HG03139 (cell line): ENCODE measurements at regions not wholly inside any gene's neighbourhood (a gene's known extent, or its start where the extent isn't known, plus 50 kb on each side); places are given as distances from the start of the nearest gene placed in this dataset.

Source experiments
- ATAC-seq: cut with Tn5 transposase; IDR thresholded peaks from one replicate; pipeline ENCODE4 v1.9.1; 2021; ENCODE audit not compliant: unreplicated experiment

DNA sequence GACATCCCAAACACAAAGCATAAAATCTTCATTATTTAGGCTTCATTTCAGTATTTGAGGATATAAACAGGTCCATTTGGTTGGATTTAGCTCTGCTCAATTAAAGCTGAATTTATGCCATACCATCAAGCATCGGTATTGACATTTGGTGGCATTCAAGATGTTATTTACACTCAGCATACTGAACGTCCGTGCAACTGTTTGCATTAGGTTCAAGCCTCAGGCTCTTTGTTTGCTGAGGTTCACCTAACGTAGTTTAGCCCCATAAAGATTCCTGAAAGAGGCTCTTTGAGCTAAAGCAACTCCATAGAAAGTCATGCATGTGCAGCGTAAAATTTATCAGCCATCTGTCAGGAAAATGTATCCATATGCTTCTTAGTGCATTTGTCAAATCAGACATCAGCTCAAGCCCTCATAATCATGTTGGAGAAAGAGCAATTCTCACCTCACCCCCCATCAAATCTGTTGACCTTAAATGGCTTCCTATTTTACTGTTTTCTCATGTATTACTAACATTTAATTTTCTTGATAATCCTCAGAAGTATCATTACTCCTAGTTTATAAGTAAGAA lies 366.9 kb downstream of the EPHA4 start:
- ATAC-seq: no peak

DNA sequence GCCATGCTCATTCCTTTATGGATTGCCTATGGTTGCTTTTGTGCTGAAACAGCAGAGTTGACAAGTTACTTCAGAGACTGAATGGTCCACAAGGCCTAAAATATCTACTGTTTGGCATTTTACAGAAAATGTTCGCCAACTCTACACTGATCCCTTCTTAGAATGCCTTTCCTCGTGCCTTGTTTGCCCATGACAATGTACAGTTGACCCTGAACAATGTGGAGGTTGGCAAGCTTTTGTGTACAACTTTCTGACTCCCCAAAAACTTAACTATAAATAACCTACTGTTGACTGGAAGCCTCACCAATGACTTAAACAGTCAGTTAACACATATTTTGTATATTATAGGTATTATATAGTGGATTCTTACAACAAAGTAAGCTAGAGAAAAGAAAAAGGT lies 361.4 kb downstream of the EPHA4 start:
- no peak for ATAC-seq

DNA sequence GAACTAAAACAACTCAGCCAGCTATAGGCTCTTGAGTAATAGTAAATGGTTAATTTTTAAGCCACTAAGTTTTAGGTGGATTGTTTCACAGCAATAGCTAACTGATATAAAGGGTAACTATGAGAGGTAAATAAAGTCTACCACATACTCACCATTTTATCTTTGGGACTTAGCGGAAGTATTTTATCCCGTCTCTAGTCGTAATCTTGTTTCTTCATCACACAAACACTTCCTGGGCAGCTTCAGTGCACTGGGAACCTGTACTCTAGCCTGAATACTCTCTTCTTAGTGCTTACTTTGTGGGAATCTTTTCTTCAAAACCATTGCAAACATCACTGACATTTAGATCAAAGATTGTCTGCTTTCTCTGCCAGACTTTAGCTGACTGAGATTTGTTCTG lies 360.5 kb downstream of the EPHA4 start:
- no peak for ATAC-seq

DNA sequence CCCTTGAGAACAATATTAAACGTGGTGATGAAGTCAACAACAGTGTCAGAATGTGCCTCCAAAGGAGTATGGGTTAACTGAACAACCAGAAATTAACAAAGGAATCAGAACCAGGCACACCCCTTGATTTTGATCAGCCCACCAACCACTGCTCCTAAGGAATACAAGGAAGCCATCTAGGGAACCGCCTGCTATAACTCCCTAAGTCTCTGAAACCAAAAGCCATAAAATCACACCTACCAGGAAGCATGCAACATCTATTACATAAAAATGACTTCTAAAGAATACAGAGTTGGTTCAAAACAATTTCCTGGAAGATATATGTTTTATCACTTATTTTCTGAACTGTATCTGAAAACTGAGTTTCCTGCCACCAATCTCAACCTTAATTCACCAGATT lies 360.0 kb downstream of the EPHA4 start:
- ATAC-seq: no peak

DNA sequence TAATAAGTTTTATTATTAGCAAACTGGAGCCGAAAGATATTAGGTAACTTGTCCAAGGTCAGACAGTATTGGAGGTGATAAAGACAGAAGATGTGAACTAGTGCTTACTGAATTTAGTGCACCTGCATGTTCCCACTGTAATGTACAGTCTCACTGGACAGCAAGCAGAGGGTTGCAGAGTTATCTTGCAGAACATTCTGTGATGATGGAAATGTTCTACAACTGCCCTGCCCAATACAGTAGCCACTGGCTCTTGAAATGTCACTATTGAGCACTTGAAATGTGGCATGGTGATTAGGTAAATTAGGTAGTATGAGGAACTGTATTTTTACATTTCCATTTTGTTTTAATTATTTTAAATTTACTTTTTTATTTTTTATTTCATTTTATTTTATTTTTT lies 356.6 kb downstream of the EPHA4 start:
- ATAC-seq: no peak

DNA sequence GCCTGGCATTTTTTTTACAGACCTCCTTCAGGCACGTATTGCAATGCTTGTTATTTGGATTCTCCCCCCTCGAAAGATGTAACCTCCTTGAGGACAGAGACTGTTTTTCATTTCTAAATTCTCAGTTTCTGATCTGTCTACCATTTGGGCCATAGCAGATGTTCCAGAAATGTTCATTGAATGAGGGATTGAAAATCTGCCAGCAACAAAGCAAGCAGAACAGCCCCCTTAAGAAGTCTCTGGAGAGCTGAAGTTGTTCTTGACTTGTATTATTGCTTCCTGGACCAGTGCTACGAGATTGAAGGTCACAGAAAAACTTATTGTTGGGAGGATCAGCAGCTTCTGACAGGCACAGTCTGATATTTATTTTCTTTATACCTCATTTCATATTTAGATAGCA lies 355.5 kb downstream of the EPHA4 start:
- no peak for ATAC-seq

DNA sequence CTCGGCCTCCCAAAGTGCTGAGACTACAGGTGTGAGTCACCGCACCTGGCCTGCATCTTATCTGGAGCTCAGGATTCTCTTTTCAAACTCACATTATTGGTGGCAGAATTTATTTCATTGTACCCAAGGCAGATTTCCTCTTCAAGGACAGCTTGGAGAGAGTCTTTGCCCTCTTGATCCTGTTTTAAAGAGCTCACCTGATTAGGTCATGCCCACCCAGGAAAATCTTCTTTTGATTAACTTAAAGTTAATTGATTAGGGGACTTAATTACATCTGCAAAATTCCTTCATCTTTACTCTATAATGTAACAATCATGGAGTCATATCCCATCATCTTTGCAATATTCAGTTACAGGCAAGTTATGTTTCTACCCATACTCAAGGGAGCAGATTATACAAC lies 346.4 kb downstream of the EPHA4 start:
- ATAC-seq: no peak

DNA sequence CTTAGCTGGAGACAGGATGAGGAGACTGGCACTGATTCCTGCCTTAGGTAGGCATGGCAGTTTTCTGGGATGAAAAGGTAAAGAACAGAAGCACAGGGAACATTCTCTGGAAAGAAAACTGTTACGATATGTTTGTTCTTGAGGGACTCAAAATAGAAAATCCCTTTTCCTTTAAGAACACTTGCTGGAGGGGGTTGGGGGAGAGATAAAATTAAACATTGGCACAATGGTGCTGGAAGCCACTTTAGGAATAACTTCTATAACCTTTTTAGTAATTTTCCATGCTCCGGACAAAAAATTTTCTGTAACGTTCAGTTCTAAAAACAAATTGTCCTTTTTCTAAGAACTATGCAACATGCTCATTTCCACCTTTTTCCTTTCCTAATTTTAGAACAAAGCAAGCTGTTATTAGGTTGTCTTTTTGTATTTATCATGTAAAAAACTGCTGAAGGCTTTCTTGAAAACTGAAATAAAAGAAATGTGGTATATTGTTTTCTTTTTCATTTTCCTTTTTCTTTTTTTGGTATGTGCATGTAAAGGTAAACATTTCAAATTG lies 343.8 kb downstream of the EPHA4 start:
- ATAC-seq: no peak

DNA sequence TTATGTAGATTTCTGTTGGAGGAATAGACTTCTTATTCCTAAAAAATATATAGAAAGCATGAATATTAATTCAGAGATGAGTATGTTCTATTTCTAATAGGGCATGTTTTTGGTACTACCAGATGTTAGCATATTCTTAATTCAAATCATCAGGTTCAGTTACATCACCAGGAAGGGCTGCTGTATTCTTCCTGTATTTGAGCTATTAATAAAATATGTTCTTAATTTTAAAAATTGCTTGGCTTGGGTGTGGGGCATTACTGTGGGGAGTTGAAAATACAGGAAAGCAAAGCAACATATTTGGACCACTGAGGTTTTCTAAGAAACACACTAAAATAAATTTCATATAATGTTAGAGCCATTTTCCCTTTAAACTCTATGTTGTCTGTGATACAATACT lies 343.0 kb downstream of the EPHA4 start:
- ATAC-seq: no peak

DNA sequence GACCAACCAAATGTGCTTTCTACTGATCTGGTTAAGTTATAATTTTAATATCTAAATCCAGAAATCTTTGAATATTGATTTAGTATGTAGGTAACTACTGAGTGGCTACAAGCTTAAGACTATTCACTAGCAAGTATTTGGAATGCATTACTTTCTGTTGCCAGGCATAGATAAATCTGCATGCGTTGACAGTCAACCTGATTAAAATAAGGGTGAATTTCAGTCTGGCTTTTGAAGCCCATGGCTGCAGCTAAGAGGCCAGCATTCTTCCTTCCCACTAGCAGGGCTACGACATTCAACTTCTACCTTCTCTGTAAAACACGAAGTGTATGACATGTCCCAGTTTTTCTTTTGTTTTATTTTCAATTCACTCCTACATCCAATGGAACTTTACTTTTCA lies 340.6 kb downstream of the EPHA4 start:
- ATAC-seq: no peak

DNA sequence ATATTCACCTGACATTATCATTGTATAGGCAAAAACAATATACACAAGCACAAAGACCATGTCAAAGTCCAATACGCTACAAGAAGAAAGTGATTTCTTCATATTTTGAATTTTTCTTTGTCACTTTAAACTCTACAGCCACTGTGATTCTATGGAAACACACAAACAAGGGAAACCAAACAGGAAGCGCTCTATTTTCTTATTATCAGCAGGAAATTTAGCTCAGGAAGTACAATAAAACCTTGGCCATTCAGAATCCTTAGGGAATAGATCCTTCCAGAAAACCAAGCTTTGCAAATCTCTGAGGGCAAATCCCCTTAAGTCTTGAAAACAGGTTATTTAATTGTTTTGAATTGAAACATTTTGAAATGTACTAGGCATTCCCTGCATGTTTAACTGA lies 336.2 kb downstream of the EPHA4 start:
- ATAC-seq: no peak

DNA sequence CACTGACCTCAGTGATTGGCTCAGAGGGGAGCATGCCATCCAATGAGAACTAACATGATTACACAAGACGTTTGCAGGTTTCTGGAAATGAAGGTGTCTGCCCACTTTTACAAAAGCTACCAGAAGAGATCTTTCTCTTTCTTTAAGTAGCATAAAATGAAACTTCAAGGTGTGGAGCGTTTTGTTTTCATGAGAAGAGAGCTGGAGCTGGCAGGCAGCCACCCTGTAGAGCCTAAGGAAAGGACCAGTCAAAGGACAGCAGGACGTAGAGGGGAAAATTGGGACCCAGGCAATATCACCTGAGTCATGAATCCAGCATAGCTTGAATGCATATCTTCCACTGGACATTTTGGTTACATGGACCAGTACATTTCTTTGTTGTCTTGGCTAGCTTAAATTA lies 331.0 kb downstream of the EPHA4 start:
- no peak for ATAC-seq

DNA sequence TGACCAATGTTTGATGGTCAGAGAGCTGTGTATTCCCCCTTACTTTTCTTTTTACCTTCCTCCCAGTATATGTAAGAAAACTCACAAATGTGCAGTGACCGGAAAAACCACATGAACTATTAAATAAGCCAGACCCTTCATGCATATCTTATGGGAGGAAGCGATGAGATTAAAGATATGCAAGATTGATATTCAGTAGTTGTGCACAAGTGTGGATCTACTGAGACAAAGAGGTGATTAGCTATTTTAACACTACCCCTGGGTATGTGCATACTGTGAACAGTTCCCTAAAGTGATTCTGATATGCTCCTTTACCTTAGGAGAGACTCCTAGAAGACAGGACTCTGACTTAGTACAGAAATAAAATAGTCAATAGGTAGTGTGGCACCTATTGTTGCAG lies 328.3 kb downstream of the EPHA4 start:
- no peak for ATAC-seq

DNA sequence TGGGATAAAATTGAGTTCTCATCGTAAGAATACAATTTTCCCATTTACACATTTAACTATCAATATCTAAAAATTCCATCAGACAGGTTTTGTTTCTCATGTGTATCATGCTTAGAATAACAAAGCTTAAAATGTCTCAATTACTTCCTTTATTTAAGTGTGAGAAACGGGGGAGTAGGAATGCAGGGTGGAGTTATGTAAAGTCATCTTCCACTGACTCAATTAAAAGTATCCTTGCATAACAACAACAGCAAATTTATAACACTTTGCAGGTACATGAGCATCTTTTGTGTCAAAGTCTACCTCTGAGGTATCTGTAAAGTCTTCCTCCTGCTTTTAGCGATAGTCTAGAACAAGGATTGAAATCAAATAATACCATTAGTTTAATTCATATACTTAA lies 327.1 kb downstream of the EPHA4 start:
- ATAC-seq: no peak

DNA sequence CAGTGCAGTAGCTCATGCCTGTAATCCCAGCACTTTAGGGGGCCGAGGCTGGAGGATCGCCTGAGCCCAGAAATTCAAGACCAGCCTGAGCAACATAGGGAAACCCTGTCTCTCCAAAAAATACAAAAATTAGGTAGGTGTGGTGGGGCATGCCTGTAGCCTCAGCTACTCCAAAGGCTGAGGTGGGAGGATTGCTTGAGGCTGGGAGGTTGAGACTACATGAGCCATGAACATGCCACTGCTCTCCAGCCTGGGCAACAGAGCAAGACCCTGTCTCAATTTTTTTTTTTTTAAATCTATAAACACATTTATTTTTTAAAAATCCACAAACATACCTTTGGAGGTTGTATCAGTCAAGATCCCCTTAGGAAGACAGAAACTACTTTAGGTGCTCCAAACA lies 326.3 kb downstream of the EPHA4 start:
- no peak for ATAC-seq

DNA sequence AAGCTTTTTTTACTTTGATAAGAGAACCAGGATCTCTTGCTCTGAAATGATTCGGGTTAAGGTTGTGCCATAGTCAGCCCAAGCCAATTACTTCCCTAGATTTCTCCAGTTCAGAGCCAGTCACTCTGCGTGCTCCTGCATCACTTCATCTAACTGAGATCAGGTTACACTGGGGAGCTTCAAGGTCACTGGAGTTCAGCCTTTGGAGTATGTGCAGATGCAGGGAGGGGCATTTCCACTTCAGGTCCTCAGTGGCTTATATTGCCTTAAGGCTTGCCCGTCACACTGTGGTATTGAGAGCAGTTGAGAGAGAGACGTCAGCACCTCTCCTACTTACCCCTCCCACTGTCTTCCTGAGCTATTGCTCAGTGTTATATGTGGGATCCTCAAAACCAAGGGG lies 317.8 kb downstream of the EPHA4 start:
- no peak for ATAC-seq

DNA sequence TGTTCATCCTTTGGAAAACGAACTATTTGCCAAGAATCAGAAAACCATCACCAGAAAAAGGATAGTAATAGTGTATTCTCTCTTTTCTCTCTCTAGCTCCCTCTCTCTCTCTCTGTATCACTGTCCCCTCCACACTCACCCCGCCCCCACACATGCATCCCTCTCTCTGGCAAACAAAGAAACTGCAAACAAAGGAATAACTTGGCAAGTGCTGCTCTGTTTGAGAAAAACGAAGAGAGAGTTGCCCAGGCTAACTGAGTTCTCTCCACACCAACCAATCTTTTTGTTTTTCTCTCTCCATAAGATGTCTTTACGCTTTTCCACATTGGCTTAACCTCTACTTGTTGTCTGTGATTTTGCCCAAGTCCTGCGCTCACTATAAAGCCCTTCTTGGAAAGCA lies 316.2 kb downstream of the EPHA4 start:
- ATAC-seq: no peak

DNA sequence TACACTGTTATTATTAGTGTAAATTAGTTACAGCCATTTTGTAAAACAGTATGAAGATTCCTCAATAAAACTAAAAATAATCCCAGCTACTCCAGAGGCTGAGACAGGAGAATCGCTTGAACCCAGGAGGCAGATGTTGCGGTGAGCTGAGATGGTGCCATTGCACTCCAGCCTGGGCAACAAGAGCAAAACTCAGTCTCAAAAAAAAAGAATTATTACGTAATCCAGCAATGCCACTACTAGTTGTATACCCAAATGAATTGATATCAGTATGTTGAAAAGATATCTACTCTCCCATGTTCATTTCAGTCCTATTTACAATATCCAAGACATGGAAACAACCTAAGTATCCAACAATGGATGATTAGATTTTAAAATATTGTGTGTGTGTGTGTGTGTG lies 313.6 kb downstream of the EPHA4 start:
- no peak for ATAC-seq

DNA sequence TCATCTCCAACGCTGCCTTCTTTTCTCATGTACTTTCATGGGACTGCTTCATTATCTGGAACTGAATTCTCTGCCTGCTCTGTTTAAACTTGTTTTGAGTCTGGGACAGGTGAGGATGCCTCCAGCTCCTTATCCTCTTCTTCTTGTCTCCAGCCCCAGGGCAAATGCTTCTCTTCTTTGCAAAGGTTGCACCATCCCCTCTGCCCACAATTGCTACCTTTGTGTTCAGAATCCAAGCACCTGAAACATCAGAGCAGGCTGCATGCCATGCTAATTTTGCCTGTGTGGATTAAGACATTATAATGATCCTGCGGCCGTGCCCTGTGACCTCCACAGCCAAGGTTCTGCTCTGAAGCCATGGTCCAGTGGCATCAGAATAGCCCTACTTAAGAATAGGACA lies 309.5 kb downstream of the EPHA4 start:
- ATAC-seq: no peak

DNA sequence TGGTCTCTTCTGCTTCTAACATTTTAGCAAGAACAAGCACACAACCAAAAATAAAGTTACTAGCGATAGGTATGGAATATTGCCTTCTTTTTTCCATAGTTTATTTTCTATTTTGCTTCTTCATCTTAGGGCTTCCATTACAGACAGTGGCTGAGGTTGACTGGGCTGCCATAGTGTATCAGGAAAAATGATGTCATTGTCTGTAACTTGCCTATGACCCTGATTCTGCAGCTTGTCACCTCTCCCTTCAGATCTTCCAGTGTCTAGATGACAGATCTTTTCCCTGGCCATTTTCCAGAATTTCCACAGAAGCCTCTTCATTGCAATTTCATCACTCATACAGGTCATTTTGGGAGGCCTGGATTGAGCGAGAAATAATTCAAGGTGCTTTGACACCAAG lies 308.5 kb downstream of the EPHA4 start:
- ATAC-seq: no peak

DNA sequence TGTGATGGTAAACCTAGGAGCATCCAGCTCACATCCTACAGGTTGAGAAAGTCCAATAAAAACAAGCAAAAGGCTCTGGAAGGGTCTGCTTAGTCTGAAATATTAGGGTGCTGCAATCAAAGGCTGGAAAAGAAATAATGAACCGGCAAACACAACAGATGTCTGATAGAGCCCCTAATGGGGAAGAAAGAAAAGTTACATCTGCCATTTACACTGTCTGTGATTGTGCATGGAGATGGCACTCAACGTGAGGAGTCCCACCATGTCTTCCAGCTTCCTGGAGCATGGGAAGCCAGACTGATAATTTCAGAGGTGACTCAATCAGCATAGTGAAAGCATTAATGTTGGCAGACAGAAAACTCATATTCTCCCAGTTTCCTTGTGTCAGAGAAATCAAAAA lies 307.8 kb downstream of the EPHA4 start:
- no peak for ATAC-seq

DNA sequence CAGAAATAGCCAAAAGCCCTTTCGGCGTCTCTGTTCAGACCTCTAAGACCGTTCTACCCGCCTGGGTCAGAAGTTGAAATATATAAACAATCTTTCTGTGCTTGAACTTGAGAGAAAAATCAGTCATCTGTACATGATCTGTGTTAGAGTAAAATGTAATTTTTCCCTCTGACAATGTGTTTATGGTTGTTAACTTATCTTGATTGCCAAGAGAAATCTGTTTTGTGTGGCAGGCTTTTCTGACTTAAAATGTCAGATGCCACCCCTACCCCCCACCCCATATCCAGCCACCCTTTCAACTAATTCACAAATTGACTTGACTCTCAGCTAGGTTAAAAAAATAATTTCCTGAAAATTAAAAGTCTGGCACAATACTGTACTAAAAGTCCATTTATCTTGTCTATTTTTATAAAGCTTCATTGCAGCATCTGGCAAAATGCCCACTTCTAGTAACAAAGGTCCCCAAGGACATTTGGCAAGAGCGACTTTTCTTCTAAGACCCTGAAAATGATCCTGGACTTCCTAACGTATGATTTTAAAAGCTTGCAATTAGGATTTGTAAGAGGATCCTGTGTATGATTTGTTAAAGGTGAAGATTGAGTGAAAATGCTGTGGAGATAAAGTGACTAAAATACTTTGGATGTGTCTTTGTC lies 304.2 kb downstream of the EPHA4 start:
- ATAC-seq: no peak

DNA sequence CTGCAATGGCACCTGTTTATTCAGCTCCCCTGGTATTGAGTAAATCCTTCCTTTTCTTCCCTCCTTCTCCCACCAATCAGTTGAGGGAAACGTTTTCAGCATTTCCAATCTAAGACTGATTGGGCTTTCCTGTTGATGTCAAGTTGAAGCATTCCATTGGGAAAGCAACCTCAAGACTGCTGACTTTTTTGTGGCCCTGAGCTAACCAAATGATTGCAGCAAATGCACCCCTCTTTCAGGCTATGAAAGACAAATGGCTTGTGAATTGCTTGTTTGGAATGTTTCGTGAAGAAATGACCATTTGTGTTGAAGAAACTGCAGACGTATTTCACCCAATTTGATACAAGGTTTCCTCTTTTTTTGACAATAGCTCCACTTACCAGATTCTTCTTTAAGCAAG lies 303.5 kb downstream of the EPHA4 start:
- ATAC-seq: no peak
